ENCODE measurements at regions not wholly inside any gene's neighbourhood (a gene's known extent, or its start where the extent isn't known, plus 50 kb on each side); places are given as distances from the start of the nearest gene placed in this dataset.
A peak's percentile ranks its signal among the peaks of the same experiment; 100 is the strongest.
"Not testable (repeated sequence)": the region's sequence is repeated elsewhere in the genome, so short reads cannot be mapped to it uniquely, and the experiment has no call there.

DNA sequence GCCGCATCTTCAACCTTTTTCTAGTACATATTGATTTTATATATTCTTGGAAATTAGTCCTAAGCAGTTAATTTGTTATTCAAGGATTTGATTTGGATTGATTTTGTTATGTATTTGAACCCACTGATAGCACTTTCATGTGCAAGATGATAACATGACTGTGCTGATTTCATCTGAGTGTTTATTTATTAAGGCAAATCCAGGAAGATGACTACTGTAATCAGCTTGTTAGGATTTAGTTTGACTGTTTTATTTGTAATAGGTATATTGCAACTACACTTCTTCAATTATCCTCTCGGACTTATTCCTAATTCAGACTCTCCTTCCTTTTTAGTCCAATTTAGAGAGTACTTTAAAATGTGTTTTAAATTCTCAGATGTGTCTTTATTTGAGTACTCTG, 75.1 kb upstream of the PRKG1 start:
- DNase-seq = no peak

DNA sequence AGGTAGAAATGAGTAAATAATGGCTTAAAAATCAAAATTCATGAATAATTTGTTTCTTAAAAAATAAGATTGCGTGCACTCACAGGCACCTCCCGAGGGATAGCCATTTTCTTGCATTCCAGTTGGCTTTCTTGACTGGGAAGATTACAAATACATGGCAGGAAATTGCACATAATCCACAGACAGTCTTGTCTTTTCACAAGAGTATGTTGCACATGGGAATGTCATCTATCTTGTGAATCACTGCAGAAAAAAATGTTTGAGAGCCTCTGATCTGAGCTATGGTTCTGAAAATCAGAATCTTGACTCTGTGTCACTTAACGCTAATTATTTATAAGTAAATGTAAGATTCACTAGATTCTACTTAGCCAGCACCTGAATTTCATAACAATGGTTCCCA, 74.1 kb upstream of the PRKG1 start:
- DNase-seq = peak; percentile 95

DNA sequence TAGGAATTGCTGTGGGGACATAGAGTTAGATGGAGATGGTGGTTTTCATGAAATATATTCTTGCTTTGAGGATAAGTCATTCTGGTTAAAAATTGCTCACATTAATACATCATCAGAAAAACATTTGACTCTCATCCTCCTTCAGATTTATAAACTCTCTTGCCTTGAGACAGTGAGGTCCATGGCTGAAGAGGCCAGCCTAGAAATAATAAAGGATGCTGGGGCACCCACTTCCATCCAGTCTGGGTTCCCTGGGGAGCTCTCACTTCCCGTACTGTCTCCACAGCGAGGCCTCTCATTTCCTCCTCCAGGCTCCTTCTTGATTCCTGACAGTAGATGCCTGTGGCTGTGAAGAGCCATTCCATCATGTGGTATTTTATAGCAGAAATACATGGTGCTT, 73.3 kb upstream of the PRKG1 start:
- peak; percentile 90 for DNase-seq

DNA sequence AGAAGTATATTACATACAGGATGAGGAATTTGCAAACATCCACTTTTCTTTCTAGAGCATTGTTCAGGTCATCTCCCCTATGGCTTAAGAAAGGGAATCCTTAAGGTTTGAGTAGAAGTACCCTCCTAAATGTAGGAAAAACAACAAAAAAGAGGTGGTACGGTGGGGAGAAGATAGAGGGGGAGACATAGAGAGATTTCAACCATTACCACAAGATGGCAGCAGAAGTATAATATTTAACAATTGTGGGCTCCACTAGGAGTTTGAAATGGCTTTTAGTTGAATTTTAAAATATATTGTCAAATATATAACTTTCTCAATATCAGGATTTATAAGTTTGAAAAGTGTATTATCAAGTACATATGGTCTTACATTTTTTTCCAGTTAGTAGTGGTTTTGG, 72.7 kb upstream of the PRKG1 start:
- peak; percentile 56 for DNase-seq

DNA sequence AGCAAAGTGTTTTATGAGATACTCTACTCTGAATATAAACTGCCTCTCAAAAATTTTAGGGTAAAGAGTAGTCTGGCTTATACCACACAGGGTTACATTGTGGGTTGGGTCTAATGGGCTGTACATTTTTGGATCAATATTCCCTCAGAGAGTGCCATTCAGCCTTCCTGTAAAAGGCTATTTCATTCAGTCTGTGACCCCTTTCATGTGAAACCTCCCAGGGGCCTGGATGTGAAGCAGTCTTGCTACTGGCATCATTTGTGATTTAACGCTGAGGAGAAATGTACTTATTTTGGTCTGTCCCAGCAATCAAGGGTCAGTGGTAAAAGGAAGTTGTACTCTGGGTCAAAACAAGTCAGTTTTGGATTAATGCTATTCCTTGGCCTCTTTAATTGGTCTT, 71.8 kb upstream of the PRKG1 start:
- DNase-seq = no peak

DNA sequence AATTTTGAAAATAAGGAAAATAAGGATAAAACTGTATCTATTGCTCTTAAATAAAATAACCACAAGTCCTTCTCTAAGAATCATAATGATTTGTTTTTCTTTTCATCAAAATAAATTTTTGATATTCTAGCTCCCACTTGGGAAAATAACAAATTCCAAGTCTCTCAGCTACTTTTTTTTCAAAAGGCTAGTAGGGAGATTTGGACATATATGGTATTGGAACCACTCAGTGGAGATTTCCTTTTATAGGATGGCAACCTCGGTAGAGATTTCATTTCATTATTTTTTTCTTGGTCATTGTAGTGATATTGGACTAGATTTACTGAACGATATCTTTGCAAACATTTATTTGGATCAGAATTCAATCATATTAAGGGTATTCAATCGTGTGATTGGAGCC, 69.5 kb upstream of the PRKG1 start:
- peak; percentile 62 for DNase-seq

DNA sequence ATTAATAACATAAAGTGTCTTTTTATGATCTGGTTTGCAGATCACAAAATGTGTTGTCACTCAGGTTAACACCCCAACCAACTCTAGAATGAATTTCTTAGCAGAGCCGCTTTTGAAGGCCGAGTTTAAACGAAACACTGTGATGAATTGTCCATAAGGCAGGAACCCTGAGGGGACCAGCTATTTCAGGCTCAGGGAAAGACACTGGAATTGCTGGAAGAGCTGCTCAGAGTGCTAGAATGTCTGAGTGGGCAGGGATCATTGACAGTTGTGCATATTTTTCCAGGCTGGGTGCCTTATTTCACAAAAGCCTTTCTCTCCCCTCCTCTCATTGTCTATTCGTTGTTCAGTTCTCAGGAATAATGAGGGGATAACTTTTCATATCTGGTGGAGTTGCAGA, 68.7 kb upstream of the PRKG1 start:
- DNase-seq = peak; percentile 50

DNA sequence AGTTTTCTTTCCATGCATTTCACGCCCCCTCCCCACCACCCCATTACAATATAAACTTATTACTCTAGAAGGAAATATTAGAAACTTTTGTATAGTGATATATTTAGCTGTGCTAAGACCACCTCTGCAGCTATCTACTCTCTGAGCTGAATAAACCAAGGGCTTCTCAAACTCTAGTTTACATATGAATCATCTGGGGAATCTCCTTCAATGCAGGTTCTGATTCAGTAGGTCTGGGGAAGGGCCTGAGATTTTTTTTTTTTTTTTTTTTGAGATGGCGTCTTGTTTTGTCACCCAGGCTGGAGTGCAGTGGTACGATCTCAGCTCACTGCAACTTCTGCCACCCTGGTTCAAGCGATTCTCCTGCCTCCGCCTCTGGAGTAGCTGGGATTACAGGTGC, 67.6 kb upstream of the PRKG1 start:
- no peak for DNase-seq

DNA sequence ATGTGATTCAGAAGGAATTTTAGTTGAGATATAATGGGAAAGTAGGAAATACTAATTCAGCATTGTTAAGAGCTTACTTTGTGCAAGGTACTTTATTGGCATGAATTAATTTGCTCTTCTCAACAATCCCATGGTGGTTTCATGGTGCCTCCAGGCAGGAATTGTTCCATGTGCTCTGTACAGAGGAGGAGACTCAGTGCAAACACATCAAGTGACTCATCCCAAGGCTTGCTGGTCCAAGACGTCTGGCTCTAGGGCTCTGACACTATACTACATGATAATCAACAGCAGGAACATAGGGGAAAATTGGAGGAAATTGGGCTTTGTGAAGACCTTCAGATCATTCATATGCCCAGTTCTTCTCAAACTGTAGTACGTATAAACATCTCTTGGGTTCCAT, 66.5 kb upstream of the PRKG1 start:
- peak; percentile 75 for DNase-seq

DNA sequence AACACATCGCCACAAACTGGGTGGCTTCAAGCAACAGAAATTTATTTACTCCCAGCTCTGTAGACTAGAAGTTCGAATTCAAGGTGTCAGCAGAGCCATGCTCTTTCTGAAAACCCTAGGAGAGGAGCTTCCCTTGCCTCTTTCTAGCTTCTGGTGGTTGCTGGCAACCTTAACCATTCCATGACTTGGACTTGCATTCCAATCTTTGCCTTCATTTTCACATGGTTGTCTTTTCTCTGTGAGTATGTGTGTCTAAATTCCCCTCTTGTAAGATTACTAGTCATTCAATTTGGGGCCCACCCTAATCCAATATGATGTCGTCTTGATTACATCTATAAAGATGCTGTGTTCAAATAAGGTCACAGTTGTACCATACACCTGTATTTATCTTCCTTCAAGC, 65.9 kb upstream of the PRKG1 start:
- DNase-seq = peak; percentile 56

DNA sequence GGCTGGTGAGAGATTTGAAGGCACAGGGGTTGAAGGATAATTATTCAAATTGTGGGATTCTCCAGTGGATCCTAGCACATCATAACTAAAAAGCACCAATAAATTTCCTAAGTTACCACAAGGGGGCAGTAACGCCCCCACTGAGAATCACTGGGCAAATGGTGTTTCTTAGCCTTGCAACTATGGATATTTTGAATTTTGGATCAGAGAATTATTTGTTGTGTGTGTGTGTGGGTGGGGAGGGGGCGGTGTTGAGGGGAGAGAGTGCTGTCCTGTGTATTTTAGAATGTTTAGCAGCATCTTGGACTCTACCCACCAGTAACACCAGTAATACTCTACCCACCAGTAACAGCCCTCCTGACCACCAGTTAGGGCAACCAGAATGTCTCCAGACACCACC, 63.3 kb upstream of the PRKG1 start:
- DNase-seq = peak; percentile 53

DNA sequence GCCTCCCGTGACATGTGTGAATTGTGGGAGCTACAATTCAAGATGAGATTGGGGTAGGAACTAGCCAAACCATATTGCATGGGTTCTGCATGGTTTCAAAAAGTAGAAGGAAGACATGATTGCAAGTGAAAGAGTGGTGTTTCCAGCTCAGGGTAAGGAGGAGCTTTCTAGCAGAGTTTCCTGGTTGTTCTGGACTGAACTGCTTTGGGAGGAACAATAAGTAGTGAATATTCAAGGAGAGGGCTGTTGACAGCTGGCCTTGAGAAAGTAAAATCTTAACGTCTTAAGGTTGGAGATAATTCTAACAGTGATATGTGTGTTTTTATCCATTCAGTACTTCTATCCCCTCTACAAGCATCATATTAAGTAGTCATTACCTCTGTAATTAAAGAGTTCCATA, 62.2 kb upstream of the PRKG1 start:
- no peak for DNase-seq

DNA sequence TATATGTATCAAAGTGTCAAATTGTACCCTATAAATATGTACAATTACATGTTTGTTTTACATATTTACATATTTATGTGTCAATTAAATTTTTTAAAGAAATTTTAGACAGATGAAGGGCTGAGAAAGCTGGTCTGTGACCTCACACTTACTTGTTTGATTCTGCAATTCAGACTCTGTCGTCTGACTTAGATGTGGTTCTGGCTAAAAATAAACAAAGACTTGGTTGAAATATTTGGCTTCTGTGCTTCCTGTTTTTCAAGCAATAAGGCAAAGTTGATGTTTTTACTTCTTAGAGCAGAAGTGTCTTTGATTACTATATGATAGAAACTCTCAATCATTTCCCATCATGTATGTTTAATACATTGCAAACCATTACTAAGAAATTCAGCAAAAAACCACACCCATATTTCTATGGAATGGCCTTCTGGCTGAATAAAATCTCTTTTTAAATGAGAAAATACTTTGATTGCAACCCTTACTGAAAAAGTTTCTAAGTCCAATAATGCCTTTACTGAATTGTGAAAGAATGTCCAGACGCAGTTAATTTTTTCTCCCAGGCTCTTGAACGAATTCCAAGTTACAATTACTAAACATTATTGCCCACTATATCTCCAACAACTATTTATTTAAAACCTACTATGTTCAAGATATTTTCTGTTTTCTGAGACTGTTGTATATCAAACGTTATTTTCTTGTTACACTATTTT, 59.5 kb upstream of the PRKG1 start:
- no peak for DNase-seq

DNA sequence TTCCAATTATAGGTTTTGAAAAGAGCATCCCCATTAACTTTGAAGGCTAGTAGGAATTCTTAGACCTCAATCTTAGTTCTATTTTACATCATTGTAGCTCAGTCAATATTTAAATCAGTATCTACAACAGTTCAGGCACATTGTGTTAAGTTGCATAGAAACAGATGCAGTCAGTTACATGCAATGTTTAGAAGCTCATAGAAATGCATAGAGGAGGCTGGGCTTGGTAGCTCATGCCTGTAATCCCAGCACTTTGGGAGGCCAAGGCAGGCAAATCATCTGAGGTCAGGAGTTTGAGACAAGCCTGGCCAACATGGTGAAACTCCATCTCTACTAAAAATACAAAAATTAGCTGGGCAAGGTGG, 58.9 kb upstream of the PRKG1 start:
- DNase-seq = not testable (repeated sequence)

DNA sequence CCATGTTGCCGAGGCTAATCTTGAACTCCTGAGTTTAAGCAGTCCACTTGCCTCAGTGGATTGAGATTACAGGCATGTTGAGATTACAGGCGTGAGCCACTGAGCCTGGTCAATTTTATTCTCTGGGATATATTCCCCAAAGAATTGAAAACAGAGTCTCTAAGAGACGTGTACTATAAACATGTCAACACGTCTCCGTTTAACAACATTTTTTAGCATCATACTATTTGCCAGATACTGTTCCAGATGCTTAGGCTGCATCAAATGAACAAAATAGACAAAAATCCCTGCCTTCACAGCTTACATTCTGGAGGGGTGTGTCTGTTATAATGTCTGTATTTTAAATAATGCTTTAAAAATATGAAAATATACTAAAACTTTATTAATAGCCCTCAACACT, 54.1 kb upstream of the PRKG1 start:
- no peak for DNase-seq

DNA sequence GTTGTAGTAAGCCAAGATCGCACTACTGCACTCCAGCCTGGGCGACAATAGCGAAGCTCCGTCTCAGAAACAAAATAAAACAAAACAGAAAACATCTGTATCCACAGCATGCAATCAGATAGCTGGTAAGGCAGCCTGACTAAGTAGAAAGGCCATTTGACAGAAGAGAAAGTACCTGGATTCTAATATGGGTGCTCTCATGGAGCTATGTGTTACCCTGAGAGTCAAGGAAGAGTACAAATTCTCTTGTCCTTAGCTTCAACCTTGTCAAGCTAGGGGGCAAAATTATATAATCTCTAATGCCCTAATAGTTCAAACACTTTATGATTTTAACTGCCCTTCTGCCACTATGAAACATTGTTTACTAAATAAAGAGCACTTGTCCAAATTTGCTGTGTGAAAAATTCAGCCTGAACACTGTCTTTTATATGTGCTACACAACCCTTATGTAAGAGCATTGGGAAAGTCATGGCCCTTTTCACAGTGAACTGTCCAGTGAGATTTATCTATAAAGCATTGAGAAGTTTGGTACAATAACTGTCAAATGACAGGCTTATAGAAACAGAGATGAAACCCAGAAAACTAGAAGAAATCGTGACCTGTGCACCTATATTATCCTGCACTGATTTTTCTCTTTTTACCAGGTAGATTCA, 51.2 kb upstream of the PRKG1 start:
- DNase-seq = no peak

DNA sequence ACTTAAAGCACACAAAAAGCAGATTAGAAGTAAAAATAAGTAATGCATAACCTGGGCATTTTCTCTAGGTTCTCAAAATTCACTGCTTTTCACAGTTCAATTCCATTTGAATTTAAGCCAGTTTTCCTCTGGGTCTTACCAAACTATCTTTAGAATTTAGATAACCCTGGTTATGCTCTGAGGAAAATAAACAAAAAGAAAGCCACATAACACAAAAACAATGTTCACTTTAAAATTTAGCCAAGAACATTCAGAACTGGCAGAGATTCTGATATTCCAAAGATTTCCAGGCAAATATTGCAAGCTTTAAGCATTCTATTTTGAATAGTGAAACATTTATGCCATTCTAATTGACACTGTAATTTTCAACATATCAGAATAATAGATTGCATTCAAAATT, 50.7 kb upstream of the PRKG1 start:
- DNase-seq = no peak

All from fibroblast of skin of back (primary cell).